UCSD-AML1 (cell line): ENCODE measurements at regions not wholly inside any gene's neighbourhood (a gene's known extent, or its start where the extent isn't known, plus 50 kb on each side); places are given as distances from the start of the nearest gene placed in this dataset.

Experiments
- DNase-seq: peaks from one replicate; lab custom pipeline; 2025; ENCODE audit not compliant: unreplicated experiment; lab: John Stamatoyannopoulos, UW

DNA sequence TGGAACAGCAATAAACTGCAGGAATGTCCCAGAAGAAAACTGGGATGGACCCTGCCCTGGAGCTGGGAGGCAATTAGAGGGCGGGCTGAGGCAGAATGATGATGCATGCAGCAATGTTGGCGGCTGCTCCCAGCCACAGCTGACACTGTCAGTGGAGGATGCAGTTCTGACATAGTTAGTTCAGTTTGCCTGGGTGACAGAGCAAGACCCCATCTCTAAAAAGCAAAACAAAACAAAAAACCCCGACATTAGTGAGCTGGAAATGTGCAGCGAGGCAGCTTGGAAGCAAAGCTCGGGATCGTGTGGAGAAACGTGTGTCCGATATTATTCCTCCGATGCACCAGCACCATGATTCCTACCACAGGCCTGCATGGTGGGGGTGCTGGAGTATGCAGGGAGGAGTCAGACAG, 110.1 kb upstream of the UQCRFS1 start:
- no peak for DNase-seq

GRCh38 chr19:29323440-29324290, 110.7 kb upstream of the UQCRFS1 start:
- no peak for DNase-seq

- DNase-seq, result no peak
Measured at GRCh38 chr19:29324291-29324680, 111.3 kb upstream of the UQCRFS1 start.

DNA sequence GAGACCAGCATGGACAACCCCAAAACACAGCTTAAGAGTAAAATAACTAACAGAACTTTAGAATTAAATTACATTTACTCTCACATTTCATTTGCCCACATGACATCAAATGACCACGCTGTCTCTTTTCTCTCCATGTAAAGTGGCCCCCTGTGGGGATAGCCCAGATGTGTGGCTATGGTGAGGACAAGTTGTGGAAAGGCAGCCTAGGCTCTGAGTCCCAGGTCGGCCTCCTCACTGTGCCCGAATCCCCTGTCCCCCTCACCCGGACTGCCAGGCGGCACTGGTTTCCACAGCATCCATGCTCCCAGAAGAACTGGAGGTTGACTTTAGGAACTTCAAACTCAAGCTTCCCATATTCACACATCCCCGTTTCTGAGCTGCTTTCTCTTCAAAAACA, 111.8 kb upstream of the UQCRFS1 start:
- DNase-seq, result no peak

DNA sequence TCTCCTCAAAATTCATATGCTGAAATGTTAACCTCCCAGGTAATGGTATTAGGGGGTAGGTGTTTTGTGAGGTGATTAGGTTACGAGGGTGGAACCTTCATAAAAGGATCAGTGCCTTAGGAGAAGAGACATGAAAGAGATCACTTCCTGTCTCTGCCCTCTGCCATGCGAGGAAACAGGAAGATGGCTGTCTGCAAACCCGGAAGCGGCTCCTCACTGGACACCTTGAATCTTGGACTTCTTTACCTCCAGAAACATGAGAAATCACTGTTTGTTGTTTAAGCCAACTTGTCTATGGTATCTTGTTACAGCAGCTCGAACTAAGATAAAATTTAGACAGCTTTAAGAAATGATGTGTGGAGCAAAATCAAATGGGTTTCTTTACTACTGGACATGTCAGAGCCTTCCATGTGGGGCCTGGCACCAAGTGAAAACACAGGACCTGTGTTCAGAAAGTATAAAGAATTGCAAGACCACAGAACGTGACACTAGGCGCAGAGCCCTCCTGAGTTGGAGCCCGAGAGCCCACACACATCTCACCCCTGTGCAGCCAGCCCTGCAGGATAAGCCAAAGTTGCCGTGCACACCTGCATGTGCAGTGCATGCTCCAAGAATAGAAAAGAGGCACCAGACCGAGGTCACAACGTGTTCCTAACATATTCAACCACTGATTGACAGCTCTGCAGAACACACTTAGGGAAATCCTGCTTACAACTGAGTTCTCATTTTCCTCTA, 112.5 kb upstream of the UQCRFS1 start:
- DNase-seq, result no peak

DNA sequence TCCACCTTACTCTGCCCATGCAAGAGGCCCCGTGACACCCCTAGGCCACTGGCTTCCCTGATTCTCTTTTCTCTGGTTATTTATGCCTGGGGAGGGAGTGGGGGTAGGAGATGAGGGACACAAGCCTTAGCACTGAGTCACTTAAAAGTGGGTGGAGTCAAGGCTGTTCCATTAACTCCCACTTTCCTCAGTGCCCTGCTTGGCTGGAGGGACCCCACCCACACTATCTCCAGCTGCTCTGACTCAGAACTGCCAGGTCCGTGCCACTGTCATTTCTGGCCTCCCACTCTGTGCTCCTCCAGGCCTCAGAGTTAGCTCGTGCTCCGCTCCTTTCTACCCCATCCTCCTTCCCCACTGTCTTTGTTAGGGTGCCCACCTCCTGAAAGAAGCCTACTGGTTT, 113.4 kb upstream of the UQCRFS1 start:
- no peak for DNase-seq

- DNase-seq, result no peak
Measured at GRCh38 chr19:29326849-29327840, 114.2 kb upstream of the UQCRFS1 start.

DNA sequence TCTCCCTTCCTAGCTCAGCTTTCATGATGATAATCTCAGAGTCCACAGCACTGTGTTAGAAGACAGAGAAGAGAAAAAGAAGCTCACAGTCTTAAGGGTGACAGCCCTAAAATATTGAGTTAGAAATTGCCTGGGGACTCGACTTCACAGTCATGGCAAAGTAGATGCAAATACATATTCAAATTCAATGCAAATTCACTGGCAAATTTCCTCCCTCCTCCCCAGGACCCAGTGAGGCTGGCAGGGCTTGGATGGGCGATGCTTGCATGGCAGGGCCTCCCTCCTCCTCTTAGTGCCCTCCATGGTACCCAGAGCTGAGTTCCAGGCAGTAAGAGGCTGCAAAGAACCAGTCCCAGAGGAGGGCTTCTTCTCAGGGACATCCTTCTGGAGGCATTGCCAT, 115.6 kb upstream of the UQCRFS1 start:
- DNase-seq, result no peak

DNA sequence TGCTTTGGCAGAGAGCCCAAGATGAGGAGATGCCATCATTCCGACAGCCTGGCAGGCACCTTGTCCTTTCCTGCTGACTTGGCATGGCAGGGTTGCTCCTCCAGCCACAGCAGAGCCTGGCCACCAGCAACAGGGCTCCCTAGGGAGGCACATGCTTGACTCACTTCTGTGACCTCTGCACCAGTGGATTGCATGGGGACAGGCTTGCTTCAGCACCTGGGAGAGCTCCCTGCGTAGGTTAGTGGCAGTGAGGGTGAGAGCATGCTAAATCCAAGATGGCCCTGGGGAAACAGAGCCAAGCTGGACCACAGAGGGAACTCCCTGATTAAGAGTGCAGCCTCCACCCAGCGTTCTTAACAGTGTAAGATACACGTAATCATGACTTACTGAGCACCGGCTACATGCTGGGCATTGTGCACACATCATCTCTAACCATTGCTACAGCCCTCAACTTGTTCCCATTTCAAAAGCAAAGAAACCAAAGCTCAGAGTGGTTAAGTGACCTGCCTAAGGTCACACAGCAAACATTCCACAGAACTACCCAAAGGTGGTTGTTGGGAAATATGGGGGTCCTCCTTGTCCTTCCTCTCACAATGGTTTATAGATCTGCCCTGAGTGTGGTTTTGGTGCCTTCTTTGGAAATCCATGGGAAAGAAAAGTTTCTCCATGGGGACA, 116.6 kb upstream of the UQCRFS1 start:
- peak; percentile 19 for DNase-seq

GRCh38 chr19:29336425-29336824, 123.5 kb upstream of the UQCRFS1 start:
- DNase-seq, result no peak

GRCh38 chr19:29337029-29337428, 124.1 kb upstream of the UQCRFS1 start:
- no peak for DNase-seq

- DNase-seq, result no peak
Measured at GRCh38 chr19:29338480-29338879, 125.5 kb upstream of the UQCRFS1 start.

DNA sequence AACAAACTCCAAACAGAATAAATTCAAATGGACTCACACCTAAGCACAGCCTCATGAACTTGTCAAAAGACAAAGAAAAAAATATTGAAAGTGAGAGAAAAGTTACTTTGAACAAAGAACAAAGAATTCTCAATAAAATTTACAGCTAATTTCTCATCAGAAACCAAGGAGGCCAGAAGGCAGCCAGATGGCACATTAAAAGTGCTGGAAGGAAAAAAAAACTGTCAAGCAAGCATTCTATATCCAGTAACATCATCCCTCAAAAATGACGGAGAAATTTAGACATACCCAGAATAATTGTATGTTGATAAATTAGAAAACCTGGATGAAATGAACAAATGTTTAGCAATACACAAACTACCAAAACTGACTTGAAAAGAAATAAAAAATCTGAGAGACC, 129.8 kb upstream of the UQCRFS1 start:
- no peak for DNase-seq

DNA sequence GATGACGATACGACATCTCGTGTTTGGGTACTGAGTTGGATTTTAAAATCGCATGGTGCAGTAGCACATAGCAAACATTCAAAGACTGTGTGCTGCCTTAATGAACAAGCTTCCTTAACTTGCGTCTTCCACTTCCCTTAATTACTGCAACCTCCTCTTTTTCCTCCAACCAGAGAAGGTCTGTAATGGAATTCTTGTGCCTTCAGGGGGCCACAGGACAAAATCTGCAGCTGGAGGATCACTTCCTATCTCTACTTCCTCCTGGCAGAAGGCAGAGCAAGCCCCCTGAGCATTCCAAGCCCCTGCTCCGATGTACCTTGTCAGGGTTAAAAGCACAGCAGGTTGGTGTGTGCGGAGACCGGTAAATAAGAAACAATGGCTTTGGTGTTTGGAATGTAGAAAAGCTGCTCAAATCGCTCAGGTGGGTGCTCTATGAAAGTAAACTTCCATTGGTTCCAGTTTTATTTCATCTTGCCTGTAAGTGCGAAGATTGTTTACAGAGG, 151.3 kb upstream of the UQCRFS1 start:
- DNase-seq, result no peak

DNA sequence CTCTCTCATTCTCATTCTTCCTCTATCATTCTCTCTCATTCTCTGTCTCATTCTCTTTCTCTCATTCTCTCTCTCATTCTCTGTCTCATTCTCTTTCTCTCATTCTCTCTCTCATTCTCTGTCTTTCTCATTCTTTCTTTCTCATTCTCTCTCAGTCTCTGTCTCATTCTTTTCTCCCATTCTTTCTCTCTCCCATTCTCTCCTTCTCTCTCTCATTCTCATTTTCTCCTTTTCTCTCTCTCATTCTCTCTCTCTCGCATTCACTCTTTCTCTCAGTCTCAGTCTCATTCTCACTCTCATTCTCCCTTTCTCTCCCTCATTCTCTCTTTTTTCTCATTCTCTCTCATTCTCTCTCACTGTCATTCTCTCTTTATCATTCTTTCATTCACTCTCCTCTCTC, 152.0 kb upstream of the UQCRFS1 start:
- DNase-seq, result no peak

- no peak for DNase-seq
Measured at GRCh38 chr19:29365836-29366417, 153.0 kb upstream of the UQCRFS1 start.

- no peak for DNase-seq
Measured at GRCh38 chr19:29366757-29367156, 153.8 kb upstream of the UQCRFS1 start.

DNA sequence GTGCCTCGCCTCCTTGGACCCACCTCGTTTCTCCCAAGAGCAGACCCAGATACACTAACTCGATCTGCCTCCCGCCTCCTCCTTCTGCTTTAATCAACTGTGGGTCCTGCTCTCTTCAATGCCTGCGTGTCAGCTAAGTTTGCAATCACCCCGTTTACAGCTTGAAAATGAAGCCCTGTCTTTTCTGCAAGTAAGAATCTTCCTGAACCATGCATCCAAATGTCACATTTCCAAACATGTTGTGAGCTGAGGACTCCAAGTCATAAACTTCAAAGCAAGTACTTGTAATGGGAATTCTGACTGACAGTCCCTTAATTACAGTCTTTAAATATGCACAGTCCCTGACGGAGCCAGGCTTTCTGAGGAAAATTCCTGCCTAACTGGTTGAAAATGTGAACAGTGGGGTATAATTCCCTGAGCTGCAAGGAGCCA, 154.9 kb upstream of the UQCRFS1 start:
- no peak for DNase-seq

GRCh38 chr19:29370276-29370675, 155.5 kb upstream of the VSTM2B start:
- DNase-seq, result no peak
